H1 (cell line): ENCODE measurements at regions not wholly inside any gene's neighbourhood (a gene's known extent, or its start where the extent isn't known, plus 50 kb on each side); places are given as distances from the start of the nearest gene placed in this dataset.

Experiments used
- BCL11A ChIP-seq, 2 experiments: IDR thresholded peaks; one replicate each; pipeline ENCODE4 v1.6.1; 2011; ENCODE audit warnings: low read depth in 2 of 2, low read length in 2 of 2, mild to moderate bottlenecking in 2 of 2
- CHD2 ChIP-seq: IDR thresholded peaks from 2 replicates; pipeline ENCODE4 v1.6.1; 2012; ENCODE audit warnings: low read length, improper control_type of control experiment
- CREB1 ChIP-seq: IDR thresholded peaks from 2 replicates; pipeline ENCODE4 v1.6.1; 2012; ENCODE audit warnings: inconsistent platforms
- PHF8 ChIP-seq: fragments of 200-600 bp; sonication (generic); conservative IDR thresholded peaks from 2 replicates; pipeline ENCODE4 v1.7.1; 2012; ENCODE audit warnings: low read depth, mild to moderate bottlenecking, inconsistent platforms, low read length, moderate library complexity
- RFX5 ChIP-seq: IDR thresholded peaks from 2 replicates; pipeline ENCODE4 v1.6.1; 2011; ENCODE audit warnings: low read depth, low read length, improper control_type of control experiment, borderline replicate concordance
- RNF2 ChIP-seq: fragments of 200-900, 300-1000 bp; sonication (generic); IDR thresholded peaks from 2 replicates; pipeline ENCODE4 v1.7.1; 2016; ENCODE audit warnings: borderline replicate concordance, low read depth, mild to moderate bottlenecking, antibody characterized with exemption, low read length; ENCODE audit not compliant: poor library complexity, severe bottlenecking; ENCODE audit errors: missing control alignments
- SIN3A ChIP-seq, 2 experiments: IDR thresholded peaks in 1 of 2; conservative IDR thresholded peaks in 1 of 2; 2 replicates each; pipeline ENCODE4 v1.6.1; 2011 to 2012; ENCODE audit warnings: low read length in 2 of 2, improper control_type of control experiment in 1 of 2, low read depth in 1 of 2, mild to moderate bottlenecking in 1 of 2
- SP2 ChIP-seq: IDR thresholded peaks from 2 replicates; pipeline ENCODE4 v1.6.1; 2012; ENCODE audit warnings: mild to moderate bottlenecking, low read length, inconsistent platforms

- TF ChIP-seq BCL11A (IDR thresholded peaks at IDR 0.05; ENCODE audit: low read depth in 2 of 2, low read length in 2 of 2): no peak
- no peak for TF ChIP-seq SIN3A (conservative IDR thresholded peaks at IDR 0.05 in 1 of 2, IDR thresholded peaks at IDR 0.05 in 1 of 2; ENCODE audit: low read depth in 1 of 2, low read length in 2 of 2)
- no peak for TF ChIP-seq RNF2
- TF ChIP-seq CREB1: no peak
- no peak for TF ChIP-seq SP2
- TF ChIP-seq CHD2: no peak
- no peak for TF ChIP-seq RFX5
- no peak for TF ChIP-seq PHF8
Measured at GRCh38 chr18:43789234-43790000, 512.1 kb upstream of the SYT4 start (continued).
